SK-N-SH (cell line): ENCODE measurements at regions not wholly inside any gene's neighbourhood (a gene's known extent, or its start where the extent isn't known, plus 50 kb on each side); places are given as distances from the start of the nearest gene placed in this dataset.

Experiments used
- CTCF ChIA-PET: fragments of 300-600, 350-600 bp; formaldehyde crosslinking; extraction: SDS; loops from one replicate; lab custom pipeline; 2021; lab: Yijun Ruan, JAX
- POLR2A ChIA-PET: fragments of 350-600 bp; sonication (Branson Sonifier 250); formaldehyde crosslinking; extraction: SDS; loops from one replicate; lab custom pipeline; 2020; ENCODE audit warnings: antibody characterized with exemption, inconsistent platforms; lab: Yijun Ruan, JAX
- DNase-seq: peaks from one replicate; pipeline ENCODE4 v3.0.0; 2012
- H2AFZ ChIP-seq: fragments of 200-600 bp; sonication (generic); 2 replicates; pipeline ENCODE4 v1.8.1; 2016; ENCODE audit warnings: antibody characterized with exemption, mild to moderate bottlenecking, low read depth
- H3F3A ChIP-seq: fragments of 200-600 bp; sonication (generic); replicated peaks from 2 replicates; pipeline ENCODE3; 2016; ENCODE audit warnings: antibody characterized with exemption, mild to moderate bottlenecking; ENCODE audit not compliant: insufficient read depth
- H3K27ac ChIP-seq, 2 experiments: fragments of 200-500 bp in 1 of 2; fragments of 200-600 bp in 1 of 2; sonication (Bioruptor generic) in 1 of 2; sonication (generic), shearing (Covaris generic) in 1 of 2; 2 replicates each; pipeline versions ENCODE4 v1.5.1 to v1.6.1; 2014 to 2016; ENCODE audit warnings: low read depth in 2 of 2, inconsistent platforms in 1 of 2, low read length in 1 of 2, mild to moderate bottlenecking in 1 of 2, mixed read lengths in 1 of 2
- H3K27me3 ChIP-seq: fragments of 200-600 bp; sonication (generic), shearing (Covaris generic); 2 replicates; pipeline ENCODE4 v1.6.1; 2016; ENCODE audit warnings: mixed run types; ENCODE audit not compliant: insufficient read depth
- H3K36me3 ChIP-seq, 2 experiments: fragments of 200-500 bp in 1 of 2; fragments of 200-600 bp in 1 of 2; sonication (Bioruptor generic) in 1 of 2; sonication (generic) in 1 of 2; replicated peaks in 1 of 2; 2 replicates each; pipeline versions ENCODE3 to v1.5.1; 2014 to 2016; ENCODE audit warnings: low read length in 1 of 2, mild to moderate bottlenecking in 1 of 2; ENCODE audit not compliant: insufficient read depth in 2 of 2, control insufficient read depth in 1 of 2
- H3K4me1 ChIP-seq, 2 experiments: fragments of 200-500 bp in 1 of 2; fragments of 200-600 bp in 1 of 2; sonication (Bioruptor generic) in 1 of 2; sonication (generic), shearing (Covaris generic) in 1 of 2; 2 replicates each; pipeline versions ENCODE4 v1.5.1 to v1.6.1; 2014 to 2016; ENCODE audit warnings: low read depth in 1 of 2, low read length in 1 of 2, mixed run types in 1 of 2; ENCODE audit not compliant: insufficient read depth in 2 of 2, control insufficient read depth in 1 of 2
- H3K4me2 ChIP-seq: fragments of 200-600 bp; sonication (generic), shearing (Covaris generic); 2 replicates; pipeline ENCODE4 v1.6.1; 2017; ENCODE audit warnings: mixed run types
- H3K4me3 ChIP-seq, 2 experiments: fragments of 200-500 bp in 1 of 2; fragments of 200-600 bp in 1 of 2; sonication (Bioruptor generic) in 1 of 2; sonication (generic), shearing (Covaris generic) in 1 of 2; 2 replicates each; pipeline versions ENCODE4 v1.5.1 to v1.8.1; 2014 to 2016; ENCODE audit warnings: low read depth in 2 of 2, inconsistent platforms in 1 of 2, low read length in 1 of 2, mild to moderate bottlenecking in 1 of 2, mixed read lengths in 1 of 2, moderate library complexity in 1 of 2
- H3K79me2 ChIP-seq: fragments of 200-600 bp; sonication (generic); 2 replicates; pipeline ENCODE4 v1.8.1; 2017; ENCODE audit warnings: mild to moderate bottlenecking; ENCODE audit not compliant: insufficient read depth
- H3K9ac ChIP-seq: fragments of 200-600 bp; sonication (generic); 2 replicates; pipeline ENCODE4 v1.6.1; 2017; ENCODE audit warnings: mixed run types
- H3K9me2 ChIP-seq: fragments of 200-600 bp; sonication (generic); 2 replicates; pipeline ENCODE4 v1.6.1; 2017; ENCODE audit warnings: mixed run types
- H3K9me3 ChIP-seq: fragments of 200-600 bp; sonication (generic); 2 replicates; pipeline ENCODE4 v1.6.1; 2017; ENCODE audit warnings: mixed run types, mild to moderate bottlenecking, moderate library complexity
- H4K20me1 ChIP-seq: fragments of 200-600 bp; sonication (generic); 2 replicates; pipeline ENCODE4 v1.6.1; 2017; ENCODE audit warnings: mild to moderate bottlenecking, mixed run types; ENCODE audit not compliant: insufficient read depth
- CTCF ChIP-seq: fragments of 200-600 bp; sonication (generic); IDR thresholded peaks from 2 replicates; pipeline ENCODE4 v1.6.1; 2017; ENCODE audit warnings: antibody characterized with exemption, mild to moderate bottlenecking, moderate library complexity
- EP300 ChIP-seq, 2 experiments: IDR thresholded peaks; 2 replicates each; pipeline versions ENCODE4 v1.4.0 to v1.6.1; 2012; ENCODE audit warnings: borderline replicate concordance in 1 of 2, low read depth in 1 of 2, low read length in 1 of 2
- EZH2phosphoT487 ChIP-seq: fragments of 200-600 bp; sonication (generic); IDR thresholded peaks from 2 replicates; pipeline ENCODE4 v1.6.1; 2017; ENCODE audit warnings: low read depth, mixed run types, mild to moderate bottlenecking, antibody characterized with exemption, moderate library complexity, borderline replicate concordance
- FOSL2 ChIP-seq: IDR thresholded peaks from 2 replicates; pipeline ENCODE4 v1.4.0; 2012; ENCODE audit warnings: low read depth, mild to moderate bottlenecking, moderate library complexity, borderline replicate concordance
- FOXJ3 ChIP-seq: sonication (generic); formaldehyde crosslinking; IDR thresholded peaks from 2 replicates; pipeline ENCODE4 v1.5.1; 2020; ENCODE audit warnings: mild to moderate bottlenecking, missing genetic modification reagents
- FOXM1 ChIP-seq: IDR thresholded peaks from 2 replicates; pipeline ENCODE4 v1.4.0; 2012; ENCODE audit warnings: low read depth, mild to moderate bottlenecking
- GABPA ChIP-seq: IDR thresholded peaks from 2 replicates; pipeline ENCODE4 v1.4.0; 2012; ENCODE audit warnings: low read depth, mild to moderate bottlenecking
- IRF3 ChIP-seq: fragments of 150-350 bp; IDR thresholded peaks from 2 replicates; pipeline ENCODE4 v1.6.1; 2016; ENCODE audit warnings: mild to moderate bottlenecking, low read depth, low read length
- MEF2A ChIP-seq: IDR thresholded peaks from 2 replicates; pipeline ENCODE4 v1.4.0; 2012; ENCODE audit warnings: low read depth, borderline replicate concordance
- PBX3 ChIP-seq: IDR thresholded peaks from 2 replicates; pipeline ENCODE4; 2012
- RAD21 ChIP-seq: IDR thresholded peaks from 2 replicates; pipeline ENCODE4 v1.6.1; 2012; ENCODE audit warnings: mild to moderate bottlenecking, low read length
- REST ChIP-seq: IDR thresholded peaks from 2 replicates; pipeline ENCODE4 v1.6.1; 2012; ENCODE audit warnings: mild to moderate bottlenecking, low read depth, low read length, moderate library complexity
- SIN3A ChIP-seq: IDR thresholded peaks from 2 replicates; pipeline ENCODE4 v1.6.1; 2012; ENCODE audit warnings: low read depth, mild to moderate bottlenecking, low read length, moderate library complexity, borderline replicate concordance
- SMC3 ChIP-seq: IDR thresholded peaks from 2 replicates; pipeline ENCODE4 v1.6.1; 2012; ENCODE audit warnings: low read depth, low read length, improper control_type of control experiment
- TAF1 ChIP-seq: IDR thresholded peaks from 2 replicates; pipeline ENCODE4 v1.6.1; 2012; ENCODE audit warnings: low read depth, mild to moderate bottlenecking, low read length, moderate library complexity, borderline replicate concordance
- TCF12 ChIP-seq: IDR thresholded peaks from 2 replicates; pipeline ENCODE4 v1.4.0; 2012
- TEAD4 ChIP-seq: IDR thresholded peaks from 2 replicates; pipeline ENCODE4 v1.4.0; 2012; ENCODE audit warnings: mild to moderate bottlenecking, borderline replicate concordance; ENCODE audit not compliant: insufficient read depth
- WGBS: methylation state at CpG from one replicate; pipeline ENCODE4 v1.1.6; 2017; ENCODE audit warnings: low lambda C conversion rate; 5-methylcytosine and 5-hydroxymethylcytosine counted together

- TF ChIP-seq SIN3A (no peak), GABPA (no peak), REST (no peak)
These were observed 169.2 kb upstream of the TGFBR2 start (continued) for GRCh38 chr3:30437171-30437601.

GRCh38 chr3:30438126-30438525 is 168.3 kb upstream of the TGFBR2 start:
- H3K27ac ChIP-seq: no peak overlapping the region
- CTCF ChIA-PET: no interaction called here
- no peaks in the 10 kb centered on the region for H4K20me1 ChIP-seq
- no peaks in the 10 kb centered on the region for H3K36me3 ChIP-seq
- no peak overlapping the region for H3K4me2 ChIP-seq
- 98% methylated on average over 2 of the region's 2 CpGs for WGBS
- H3K27me3 ChIP-seq: no peaks in the 10 kb centered on the region
- H3K4me3 ChIP-seq: no peak overlapping the region
- no peak overlapping the region for H3K9ac ChIP-seq
- H3K9me3 ChIP-seq: no peaks in the 10 kb centered on the region
- POLR2A ChIA-PET: no interaction called here
- DNase-seq: no peak
- no peak overlapping the region for H2AFZ ChIP-seq
- H3K4me1 ChIP-seq: peaks cover 0 to 4% of the 10 kb centered on the region in 2 experiments; a peak in 1 of 4 replicates
- no peaks in the 10 kb centered on the region for H3K79me2 ChIP-seq
- no peaks in the 10 kb centered on the region for H3K9me2 ChIP-seq
- TF ChIP-seq TCF12 (no peak), SMC3 (no peak), TAF1 (no peak), MEF2A (no peak), FOSL2 (no peak), CTCF (no peak), EZH2phosphoT487 (no peak), IRF3 (no peak), REST (no peak), RAD21 (no peak), FOXM1 (no peak), PBX3 (no peak), EP300 (IDR thresholded peaks at IDR 0.05; ENCODE audit: borderline replicate concordance in 1 of 2, low read depth in 1 of 2, low read length in 1 of 2) (no peak), TEAD4 (no peak), FOXJ3 (CRISPR knock-in tag) (no peak)
- TF ChIP-seq, all 33 proteins: peak for 0
- peaks cover 6% of the 10 kb centered on the region for H3F3A ChIP-seq
